Muscle of back (tissue), 3 donors: ENCODE measurements at regions not wholly inside any gene's neighbourhood (a gene's known extent, or its start where the extent isn't known, plus 50 kb on each side); places are given as distances from the start of the nearest gene placed in this dataset.
A peak's percentile ranks its signal among the peaks of the same experiment; 100 is the strongest.

Experiments
- DNase-seq, 3 donors: peaks; one replicate each; pipeline versions ENCODE4 v3.0.0 to v3.0.0-alpha.2; 2013

GRCh38 chr20:22916021-22916842, 118.9 kb upstream of the SSTR4 start:
- DNase-seq, result no peak

DNA sequence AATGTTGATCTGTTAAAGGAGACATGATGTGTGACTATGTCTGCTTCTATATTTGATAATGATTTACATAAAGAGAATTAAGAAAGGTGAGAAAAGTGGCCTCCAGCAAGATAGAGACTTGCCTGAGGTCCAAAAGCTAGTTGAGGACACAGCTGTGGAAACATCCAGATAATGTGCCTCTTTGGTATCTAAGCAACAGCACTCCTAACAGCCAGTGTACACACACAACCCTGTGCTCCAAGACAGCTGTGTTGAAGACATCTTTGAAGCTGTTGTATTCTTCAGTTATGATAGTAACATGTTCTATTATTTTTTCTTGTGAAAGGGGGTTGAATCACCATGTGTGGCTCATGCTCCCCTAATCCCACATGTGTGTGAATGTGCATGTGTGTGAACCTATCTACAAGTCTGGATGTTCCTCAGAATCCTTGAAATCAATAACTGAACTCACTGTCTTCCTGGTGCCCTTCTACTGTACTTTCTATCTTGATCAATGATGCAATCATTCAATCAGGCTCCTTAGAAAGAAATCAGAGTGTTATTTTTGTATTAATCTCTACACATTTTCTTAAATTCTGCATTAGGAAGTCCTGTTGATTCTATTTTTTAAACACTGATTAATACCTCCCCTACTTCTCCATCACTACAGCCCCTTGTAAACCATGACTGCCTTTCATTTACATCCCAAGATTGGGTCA, 116.7 kb upstream of the SSTR4 start:
- DNase-seq, result peak in 2 of 3 donors; percentile 15 to 39

DNA sequence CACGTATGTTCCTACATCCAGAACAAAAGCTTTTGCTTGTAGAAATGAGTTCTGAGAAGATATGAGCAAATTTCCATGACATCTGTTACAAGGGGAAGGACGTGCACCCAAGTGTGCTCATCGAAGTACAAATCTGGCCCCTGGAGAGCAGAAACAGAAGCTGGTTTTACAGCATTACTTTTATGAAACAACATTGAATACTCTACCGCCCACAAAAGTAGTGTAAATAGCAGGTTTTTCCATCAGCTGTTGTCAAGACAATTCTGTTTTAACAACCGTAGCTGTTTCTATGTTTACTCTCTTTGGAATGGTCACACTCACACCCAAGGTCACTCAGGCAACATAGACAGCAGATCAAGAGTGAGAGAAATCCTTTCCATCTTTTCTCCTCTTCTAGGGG, 114.2 kb upstream of the SSTR4 start:
- no peak for DNase-seq

- peak in 1 of 3 donors; percentile 56 for DNase-seq
Measured at GRCh38 chr20:22921595-22922421, 113.3 kb upstream of the SSTR4 start.

DNA sequence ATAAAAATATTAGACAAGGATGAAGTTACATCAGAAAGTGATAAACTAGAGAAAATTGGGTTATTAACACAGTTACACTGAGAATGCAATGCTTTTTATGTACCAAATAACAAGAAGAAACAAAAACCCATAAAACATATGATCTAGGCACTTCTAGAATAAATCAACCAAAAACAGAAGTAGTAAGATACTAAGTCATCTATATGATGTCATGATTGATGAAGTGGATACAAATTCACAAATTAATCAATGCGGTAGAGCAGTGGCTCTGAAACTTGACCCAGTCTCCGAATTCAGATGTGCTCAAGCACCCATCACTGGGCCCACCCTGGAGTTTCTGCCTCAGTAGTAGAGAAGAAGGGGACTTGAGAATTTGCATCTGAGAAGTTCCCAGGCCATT, 112.1 kb upstream of the SSTR4 start:
- no peak for DNase-seq

DNA sequence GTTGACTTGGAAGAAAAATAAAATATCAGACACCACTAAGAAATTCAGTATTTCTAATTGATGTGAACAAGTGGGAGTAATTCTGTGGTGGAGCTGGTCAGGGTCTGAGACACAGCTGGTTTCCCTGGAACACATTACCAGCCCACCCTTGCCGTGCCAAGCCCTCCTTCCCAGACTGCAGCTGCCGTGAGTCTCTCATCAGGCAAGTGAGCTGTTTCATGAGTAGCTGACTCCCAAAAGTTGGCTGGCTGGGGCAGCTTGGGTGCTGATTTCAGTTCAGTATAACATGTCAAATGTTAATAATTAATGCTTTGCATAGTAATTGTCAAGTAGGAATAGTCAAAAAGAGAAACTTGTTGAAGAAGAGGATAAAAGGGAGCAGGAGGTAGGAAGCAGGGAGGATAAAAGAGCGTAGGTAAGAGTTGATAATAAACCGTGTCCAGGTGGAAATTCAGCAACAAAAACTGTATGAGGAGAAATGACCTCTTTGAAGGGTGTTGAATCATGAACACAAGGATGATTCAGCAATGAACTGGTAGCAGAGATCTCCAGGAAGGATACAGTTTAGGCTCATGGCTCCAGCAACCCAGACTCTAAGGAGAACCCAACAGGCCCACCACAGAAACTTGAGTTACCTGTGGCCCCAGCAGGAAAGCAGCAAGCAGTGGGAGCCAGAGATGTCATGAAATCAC, 110.9 kb upstream of the SSTR4 start:
- DNase-seq, result peak in 2 of 3 donors; percentile 35 to 66

GRCh38 chr20:22924949-22925612, 110.0 kb upstream of the SSTR4 start:
- DNase-seq, result no peak

GRCh38 chr20:22925613-22925983, 109.5 kb upstream of the SSTR4 start:
- no peak for DNase-seq

DNA sequence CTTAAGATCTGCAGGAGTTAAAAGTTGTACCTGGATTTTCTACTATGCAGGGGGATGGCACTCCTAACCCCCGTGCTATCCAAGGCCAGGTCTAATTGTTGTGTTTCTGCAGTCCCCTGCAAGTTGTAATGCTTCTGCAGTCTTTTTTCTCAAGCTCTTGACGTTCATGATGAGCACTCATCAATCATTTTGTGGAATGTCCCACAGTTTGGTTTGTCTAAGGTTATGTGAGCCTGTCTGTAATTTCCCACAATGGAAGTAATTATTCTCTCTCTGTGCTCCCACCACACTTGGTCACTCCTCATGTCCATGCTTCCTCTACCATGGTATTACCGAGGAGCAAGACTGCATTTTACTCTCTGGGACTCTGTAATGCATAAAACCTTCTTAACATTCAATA, 107.6 kb upstream of the SSTR4 start:
- no peak for DNase-seq

- DNase-seq, result no peak
Measured at GRCh38 chr20:22928679-22929078, 106.4 kb upstream of the SSTR4 start.

DNA sequence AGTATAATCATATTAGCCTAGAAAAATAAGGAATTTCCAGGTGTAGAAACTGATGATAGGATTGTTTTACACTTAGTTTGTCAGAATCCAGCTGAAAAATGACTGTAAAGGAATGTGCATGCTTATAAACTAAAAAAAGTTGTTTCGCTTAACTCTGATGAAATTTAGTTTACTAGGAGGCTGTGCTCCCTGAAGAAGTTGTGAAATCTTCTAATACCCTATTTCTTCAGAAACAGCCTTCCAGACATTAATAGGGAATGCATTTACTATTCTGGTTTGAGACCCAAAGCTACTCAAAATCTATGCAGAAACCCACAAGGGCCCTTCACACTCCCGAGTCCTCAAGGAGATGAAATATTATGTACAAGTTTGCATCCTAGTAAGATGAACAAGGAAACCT, 105.5 kb upstream of the SSTR4 start:
- no peak for DNase-seq

GRCh38 chr20:22931653-22932608, 103.2 kb upstream of the SSTR4 start:
- DNase-seq, result no peak

DNA sequence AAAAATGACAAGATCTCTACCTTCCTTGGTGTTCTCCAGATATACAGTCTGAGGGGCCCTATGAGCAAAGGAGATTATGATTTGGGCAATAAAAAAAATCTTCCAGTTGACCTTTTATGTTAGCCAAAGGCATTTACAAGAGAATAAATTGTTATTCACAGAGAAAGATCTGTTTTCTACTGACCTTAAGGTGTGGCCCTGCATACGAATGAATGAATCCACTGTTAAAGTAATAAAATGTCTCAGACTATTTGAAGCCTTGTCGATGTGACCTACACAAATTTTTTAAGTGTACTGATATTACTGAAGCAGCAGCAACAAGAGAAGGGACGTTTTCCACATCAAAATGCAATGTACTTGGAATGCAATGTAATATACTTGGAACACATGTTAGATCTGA, 95.9 kb upstream of the SSTR4 start:
- no peak for DNase-seq

GRCh38 chr20:22940350-22940749, 94.8 kb upstream of the SSTR4 start:
- DNase-seq, result no peak

- DNase-seq, result no peak
Measured at GRCh38 chr20:22941550-22941949, 93.6 kb upstream of the SSTR4 start.

GRCh38 chr20:22942742-22943141, 92.4 kb upstream of the SSTR4 start:
- no peak for DNase-seq

- DNase-seq, result peak in 1 of 3 donors; percentile 58
Measured at GRCh38 chr20:22944062-22944461, 91.0 kb upstream of the SSTR4 start.

- no peak for DNase-seq
Measured at GRCh38 chr20:22944936-22945335, 90.2 kb upstream of the SSTR4 start.

- DNase-seq, result peak in 1 of 3 donors; percentile 43
Measured at GRCh38 chr20:22946596-22946995, 88.5 kb upstream of the SSTR4 start.
